Fibroblast of pulmonary artery (primary cell): ENCODE measurements at regions not wholly inside any gene's neighbourhood (a gene's known extent, or its start where the extent isn't known, plus 50 kb on each side); places are given as distances from the start of the nearest gene placed in this dataset.

ENCODE experiments used
- DNase-seq: peaks from one replicate; pipeline ENCODE4 v3.0.0-alpha.2; 2010; ENCODE audit warnings: low read depth
- H3K4me3 ChIP-seq: replicated peaks from 2 replicates; pipeline ENCODE4 v1.5.1; 2011; ENCODE audit warnings: low read depth, mild to moderate bottlenecking, control low read depth, low read length, moderate library complexity
- TF ChIP-seq, protein P1 (sequence below): IDR thresholded peaks from 2 replicates; pipeline ENCODE4 v1.5.1; 2011; ENCODE audit warnings: mild to moderate bottlenecking, control low read depth, low read length, inconsistent platforms; ENCODE audit errors: missing control alignments

DNA sequence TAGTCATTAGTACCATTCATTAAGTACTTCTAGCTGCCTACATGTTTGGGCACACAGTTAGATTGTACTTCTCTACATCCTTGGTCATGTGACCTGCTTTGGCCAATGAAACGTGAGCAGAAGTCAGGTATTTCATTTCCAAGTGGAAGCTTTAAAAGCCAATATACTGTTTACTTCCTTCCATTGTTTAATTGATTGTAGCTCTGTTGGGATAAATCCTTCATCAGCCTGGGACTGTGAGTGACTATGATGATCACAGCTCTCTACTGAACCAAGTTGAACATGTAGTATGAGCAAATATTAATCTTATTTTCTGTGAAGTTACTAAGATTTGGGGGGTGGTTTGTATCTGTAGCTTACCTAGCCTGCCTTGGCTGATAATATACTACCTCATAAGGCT is 116.5 kb upstream of the ROPN1 start:
- no peak for DNase-seq
- TF ChIP-seq, protein P1, sequence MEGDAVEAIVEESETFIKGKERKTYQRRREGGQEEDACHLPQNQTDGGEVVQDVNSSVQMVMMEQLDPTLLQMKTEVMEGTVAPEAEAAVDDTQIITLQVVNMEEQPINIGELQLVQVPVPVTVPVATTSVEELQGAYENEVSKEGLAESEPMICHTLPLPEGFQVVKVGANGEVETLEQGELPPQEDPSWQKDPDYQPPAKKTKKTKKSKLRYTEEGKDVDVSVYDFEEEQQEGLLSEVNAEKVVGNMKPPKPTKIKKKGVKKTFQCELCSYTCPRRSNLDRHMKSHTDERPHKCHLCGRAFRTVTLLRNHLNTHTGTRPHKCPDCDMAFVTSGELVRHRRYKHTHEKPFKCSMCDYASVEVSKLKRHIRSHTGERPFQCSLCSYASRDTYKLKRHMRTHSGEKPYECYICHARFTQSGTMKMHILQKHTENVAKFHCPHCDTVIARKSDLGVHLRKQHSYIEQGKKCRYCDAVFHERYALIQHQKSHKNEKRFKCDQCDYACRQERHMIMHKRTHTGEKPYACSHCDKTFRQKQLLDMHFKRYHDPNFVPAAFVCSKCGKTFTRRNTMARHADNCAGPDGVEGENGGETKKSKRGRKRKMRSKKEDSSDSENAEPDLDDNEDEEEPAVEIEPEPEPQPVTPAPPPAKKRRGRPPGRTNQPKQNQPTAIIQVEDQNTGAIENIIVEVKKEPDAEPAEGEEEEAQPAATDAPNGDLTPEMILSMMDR = no peak
- H3K4me3 ChIP-seq = no peak overlapping the region

DNA sequence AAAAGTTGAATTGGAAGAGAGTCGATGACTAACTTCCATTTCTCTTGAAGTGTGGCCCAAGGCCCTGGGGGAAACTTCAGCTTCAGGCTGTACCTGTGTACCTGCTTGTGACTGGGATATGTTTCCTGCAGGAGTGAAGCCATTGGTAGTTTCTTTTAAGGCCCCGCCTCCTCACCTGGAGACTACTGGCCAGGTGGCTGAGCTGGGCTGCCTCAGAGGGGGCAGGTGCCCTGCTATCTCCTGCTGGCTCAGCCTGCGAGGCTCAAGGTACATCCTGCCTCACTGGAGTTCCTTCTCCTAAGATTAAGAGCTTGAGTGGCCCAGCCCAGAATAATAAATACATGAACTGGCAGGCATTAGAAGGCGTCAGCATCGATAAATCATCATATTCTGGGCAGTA is 121.6 kb upstream of the ROPN1 start:
- no peak for DNase-seq
- H3K4me3 ChIP-seq = no peak overlapping the region
- TF ChIP-seq, protein P1 = no peak

DNA sequence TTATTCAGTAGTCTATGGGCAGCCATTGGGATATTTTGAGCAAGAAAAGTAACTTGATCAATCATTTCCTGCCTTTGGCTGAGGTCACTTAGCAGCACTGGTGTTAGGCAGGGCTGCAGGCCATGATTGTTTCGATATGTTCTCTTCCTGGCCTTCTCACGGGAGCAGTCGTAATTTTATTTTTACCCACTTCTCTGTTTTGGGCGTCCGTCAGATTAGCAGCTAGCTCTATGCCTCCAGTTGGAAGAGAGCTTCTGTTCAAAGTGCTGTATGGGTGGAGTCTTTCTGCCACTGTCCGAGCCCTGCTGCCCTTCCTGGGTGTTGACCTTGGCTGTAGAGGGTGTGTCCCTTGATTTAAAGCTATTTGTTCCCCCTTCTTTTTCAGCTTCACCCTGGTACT is 123.4 kb upstream of the ROPN1 start:
- TF ChIP-seq, protein P1 = no peak
- no peak overlapping the region for H3K4me3 ChIP-seq
- DNase-seq = no peak

DNA sequence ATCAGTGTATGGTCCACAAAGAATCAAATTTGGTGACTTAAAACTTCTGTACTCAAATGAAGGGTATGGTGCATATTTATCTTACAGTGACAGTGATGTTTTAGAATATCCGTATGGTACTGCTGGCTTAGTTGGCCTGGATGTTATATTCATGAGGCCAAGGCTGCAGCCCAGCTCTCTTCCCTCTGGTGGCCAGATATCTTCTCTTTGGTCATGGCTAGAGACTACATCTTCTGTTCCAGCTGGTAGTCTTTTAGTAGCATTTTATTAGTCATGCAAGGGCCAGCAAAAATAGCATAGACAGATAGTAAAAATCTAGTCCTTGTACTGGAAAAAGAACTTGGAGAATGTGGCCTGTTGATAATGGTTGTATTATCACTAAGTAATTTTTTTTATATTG is 124.0 kb upstream of the ROPN1 start:
- DNase-seq = no peak
- H3K4me3 ChIP-seq = no peak overlapping the region
- TF ChIP-seq, protein P1 = no peak

- no peak overlapping the region for H3K4me3 ChIP-seq
- no peak for DNase-seq
- TF ChIP-seq, protein P1 = no peak
These were observed 125.0 kb upstream of the ROPN1 start for GRCh38 chr3:124116906-124117305.

GRCh38 chr3:124117486-124117885 is 125.6 kb upstream of the ROPN1 start:
- TF ChIP-seq, protein P1 = no peak

GRCh38 chr3:124118397-124118796 is 126.5 kb upstream of the ROPN1 start:
- no peak for DNase-seq
- TF ChIP-seq, protein P1 = no peak
- H3K4me3 ChIP-seq = no peak overlapping the region

More at GRCh38 chr3:124117486-124117885, 125.6 kb upstream of the ROPN1 start:
- H3K4me3 ChIP-seq = no peak overlapping the region
- DNase-seq = peak; percentile 56
